ENCODE measurements at regions not wholly inside any gene's neighbourhood (a gene's known extent, or its start where the extent isn't known, plus 50 kb on each side); places are given as distances from the start of the nearest gene placed in this dataset.
"Not testable (repeated sequence)": the region's sequence is repeated elsewhere in the genome, so short reads cannot be mapped to it uniquely, and the experiment has no call there.

DNA sequence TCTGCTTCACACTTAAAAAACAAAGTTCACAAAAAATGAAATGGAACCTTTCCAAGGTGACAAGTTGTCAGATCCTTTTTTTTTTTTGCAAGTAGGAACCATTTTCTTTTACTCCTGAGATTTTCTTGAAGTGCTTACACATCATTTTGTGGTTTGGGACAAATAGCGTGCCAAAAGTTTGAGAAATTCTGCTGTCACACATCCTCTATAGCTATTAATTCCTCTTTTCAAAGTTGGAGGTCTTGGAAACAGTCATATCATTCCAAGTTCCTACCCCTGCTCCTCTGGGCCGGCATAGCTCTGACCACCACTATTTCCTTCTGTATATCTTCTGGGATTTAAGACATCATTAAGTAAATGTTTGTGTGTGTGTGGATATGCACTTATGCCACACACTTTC is 421.6 kb upstream of the SLC10A2 start:
- ATAC-seq (replicated peaks in 1 of 4) = no peak
- peaks cover 2 to 5% (median 2%) of the 10 kb centered on the region in 3 donors for H3K9me3 Mint-ChIP-seq

DNA sequence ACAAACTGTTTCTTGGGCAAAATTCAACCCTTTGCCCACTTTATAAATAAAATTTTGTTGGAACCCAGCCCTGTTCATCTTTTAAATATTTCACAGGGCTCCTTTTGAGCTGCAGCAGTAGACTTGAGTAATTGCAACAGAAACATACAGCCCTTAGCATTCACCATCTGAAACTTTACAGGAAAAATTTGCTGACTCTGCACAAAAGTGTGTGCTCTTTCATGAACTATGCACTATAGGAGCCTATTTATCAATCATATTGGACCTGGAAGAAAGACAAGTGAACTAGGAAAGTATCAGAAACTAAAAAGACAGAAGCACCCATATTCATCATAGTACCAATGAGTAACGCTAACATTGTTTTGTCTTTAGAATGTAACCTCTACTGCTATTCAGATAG is 406.9 kb upstream of the SLC10A2 start:
- whole genome bisulfite sequencing (ENCODE audit: insufficient coverage) = no CpG with 5 or more reads among the region's 1 CpG
- DNase-seq = no peak

More for the DNA sequence above, 421.6 kb upstream of the SLC10A2 start:
- Histone ChIP-seq H3K27ac (ENCODE audit: low read length) (no peak overlapping the region), H3K27me3 (replicated peaks in 1 of 2; ENCODE audit: control insufficient read depth in 2 of 2, extremely low read depth in 1 of 2, insufficient read depth in 2 of 2, low read length in 1 of 2) (no peaks in the 10 kb centered on the region), H3K9me3 (no peaks in the 10 kb centered on the region), H3K36me3 (ENCODE audit: control insufficient read depth in 2 of 2, extremely low read depth in 1 of 2, insufficient read depth in 1 of 2, low read length in 1 of 2) (no peaks in the 10 kb centered on the region), H3K4me3 (ENCODE audit: control insufficient read depth in 1 of 2, extremely low read depth in 1 of 2, low read length in 1 of 2) (no peak overlapping the region), H3K4me1 (ENCODE audit: control insufficient read depth in 1 of 2, extremely low read depth in 1 of 2, insufficient read depth in 2 of 2, low read length in 2 of 2) (no peaks in the 10 kb centered on the region)
- ChIA-PET POLR2A (no interaction called here), CTCF (no interaction called here)
- no CpG with 5 or more reads among the region's 2 CpGs for WGBS (ENCODE audit: insufficient coverage)
- Mint-ChIP-seq H3K4me3 (no peak overlapping the region), H3K27ac (no peak overlapping the region), H3K36me3 (no peaks in the 10 kb centered on the region), H3K4me1 (no peaks in the 10 kb centered on the region), H3K27me3 (no peaks in the 10 kb centered on the region)
- DNase-seq = no peak

DNA sequence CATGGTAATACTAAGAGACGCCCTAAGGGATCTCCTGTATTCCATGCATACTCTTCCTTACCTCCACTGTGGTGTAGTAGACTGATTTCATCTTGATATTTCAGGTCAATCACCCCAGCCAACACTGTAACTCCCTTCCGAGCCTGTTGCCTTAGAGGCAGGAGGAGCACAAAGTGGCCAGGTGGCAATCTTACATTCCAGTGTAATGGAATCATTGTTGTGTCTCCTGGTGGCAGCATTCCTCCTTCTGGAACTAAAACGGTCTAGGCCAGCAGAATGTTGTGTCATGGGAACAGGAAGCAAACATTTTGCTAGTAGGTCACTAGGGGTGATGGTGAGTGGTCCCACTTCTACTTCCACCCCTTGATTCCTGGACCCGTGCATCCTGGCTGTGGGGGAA is 405.7 kb upstream of the SLC10A2 start:
- Mint-ChIP-seq H3K27me3 (no peaks in the 10 kb centered on the region), H3K4me1 (no peaks in the 10 kb centered on the region), H3K27ac (no peak overlapping the region), H3K4me3 (no peak overlapping the region), H3K36me3 (no peaks in the 10 kb centered on the region), H3K9me3 (peaks cover 0 to 12% (median 6%) of the 10 kb centered on the region in 3 donors)
- Histone ChIP-seq H3K27me3 (replicated peaks in 1 of 2; ENCODE audit: control insufficient read depth in 2 of 2, extremely low read depth in 1 of 2, insufficient read depth in 2 of 2, low read length in 1 of 2) (no peaks in the 10 kb centered on the region), H3K4me1 (ENCODE audit: control insufficient read depth in 1 of 2, extremely low read depth in 1 of 2, insufficient read depth in 2 of 2, low read length in 2 of 2) (no peaks in the 10 kb centered on the region), H3K27ac (ENCODE audit: low read length) (no peak overlapping the region), H3K4me3 (ENCODE audit: control insufficient read depth in 1 of 2, extremely low read depth in 1 of 2, low read length in 1 of 2) (no peak overlapping the region), H3K9me3 (no peaks in the 10 kb centered on the region), H3K36me3 (ENCODE audit: control insufficient read depth in 2 of 2, extremely low read depth in 1 of 2, insufficient read depth in 1 of 2, low read length in 1 of 2) (no peaks in the 10 kb centered on the region)
- ATAC-seq (replicated peaks in 1 of 4) = no peak
- POLR2A ChIA-PET = no interaction called here
- DNase-seq = no peak
- WGBS (ENCODE audit: insufficient coverage) = no CpG with 5 or more reads among the region's 4 CpGs
- CTCF ChIA-PET = no interaction called here

More for the DNA sequence above, 406.9 kb upstream of the SLC10A2 start:
- Mint-ChIP-seq H3K27me3 (no peaks in the 10 kb centered on the region), H3K36me3 (no peaks in the 10 kb centered on the region), H3K9me3 (peaks cover 0 to 16% (median 10%) of the 10 kb centered on the region in 3 donors), H3K27ac (no peak overlapping the region), H3K4me1 (no peaks in the 10 kb centered on the region), H3K4me3 (no peak overlapping the region)
- Histone ChIP-seq H3K27me3 (replicated peaks in 1 of 2; ENCODE audit: control insufficient read depth in 2 of 2, extremely low read depth in 1 of 2, insufficient read depth in 2 of 2, low read length in 1 of 2) (no peaks in the 10 kb centered on the region), H3K27ac (ENCODE audit: low read length) (no peak overlapping the region), H3K4me3 (ENCODE audit: control insufficient read depth in 1 of 2, extremely low read depth in 1 of 2, low read length in 1 of 2) (no peak overlapping the region), H3K9me3 (no peaks in the 10 kb centered on the region), H3K36me3 (ENCODE audit: control insufficient read depth in 2 of 2, extremely low read depth in 1 of 2, insufficient read depth in 1 of 2, low read length in 1 of 2) (no peaks in the 10 kb centered on the region), H3K4me1 (ENCODE audit: control insufficient read depth in 1 of 2, extremely low read depth in 1 of 2, insufficient read depth in 2 of 2, low read length in 2 of 2) (no peaks in the 10 kb centered on the region)
- ATAC-seq (replicated peaks in 1 of 4) = no peak
- ChIA-PET POLR2A (no interaction called here), CTCF (no interaction called here)

DNA sequence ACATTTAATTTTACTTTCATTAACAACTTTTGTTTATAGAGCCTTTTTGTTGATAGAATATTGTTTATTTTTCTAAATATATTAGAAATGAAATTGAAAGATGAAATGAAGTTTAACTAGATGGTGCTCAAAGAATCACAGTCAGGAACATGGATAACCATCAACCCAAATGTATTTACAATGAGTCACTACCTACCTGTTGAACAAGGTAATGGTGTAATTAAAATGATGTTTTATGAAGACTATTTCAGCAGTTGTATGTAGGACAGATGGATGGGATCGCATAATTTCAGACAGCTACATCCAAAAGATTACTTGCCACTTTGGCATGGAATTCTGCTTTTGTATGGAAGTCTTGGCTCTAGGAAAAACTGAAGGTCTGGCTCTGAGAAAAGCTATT is 403.6 kb upstream of the SLC10A2 start:
- no peaks in the 10 kb centered on the region for H3K36me3 ChIP-seq (ENCODE audit: control insufficient read depth in 2 of 2, extremely low read depth in 1 of 2, insufficient read depth in 1 of 2, low read length in 1 of 2)
- no CpG with 5 or more reads among the region's 1 CpG for WGBS (ENCODE audit: insufficient coverage)
- H3K4me3 ChIP-seq (ENCODE audit: control insufficient read depth in 1 of 2, extremely low read depth in 1 of 2, low read length in 1 of 2) = no peak overlapping the region
- ChIA-PET CTCF (interaction anchor here in 1 of 2 donors (0.6 kb wide), 1 partner anchor 695 kb away, joined by 3 read pairs; no protein-coding TSS in a partner anchor), POLR2A (interaction anchor here (0.7 kb wide), 2 partner anchors 64 to 371 kb away, joined by 3 to 4 read pairs; no protein-coding TSS in a partner anchor)
- DNase-seq = no peak
- no peak overlapping the region for H3K27ac Mint-ChIP-seq
- ATAC-seq (replicated peaks in 1 of 4) = no peak
- no peaks in the 10 kb centered on the region for H3K4me1 Mint-ChIP-seq
- no peak overlapping the region for H3K27ac ChIP-seq (ENCODE audit: low read length)
- no peaks in the 10 kb centered on the region for H3K27me3 ChIP-seq (replicated peaks in 1 of 2; ENCODE audit: control insufficient read depth in 2 of 2, extremely low read depth in 1 of 2, insufficient read depth in 2 of 2, low read length in 1 of 2)
- H3K36me3 Mint-ChIP-seq = no peaks in the 10 kb centered on the region
- no peaks in the 10 kb centered on the region for H3K4me1 ChIP-seq (ENCODE audit: control insufficient read depth in 1 of 2, extremely low read depth in 1 of 2, insufficient read depth in 2 of 2, low read length in 2 of 2)
- H3K9me3 ChIP-seq = no peaks in the 10 kb centered on the region
- peaks cover 0 to 14% (median 0%) of the 10 kb centered on the region in 3 donors for H3K9me3 Mint-ChIP-seq
- no peaks in the 10 kb centered on the region for H3K27me3 Mint-ChIP-seq
- H3K4me3 Mint-ChIP-seq = no peak overlapping the region

DNA sequence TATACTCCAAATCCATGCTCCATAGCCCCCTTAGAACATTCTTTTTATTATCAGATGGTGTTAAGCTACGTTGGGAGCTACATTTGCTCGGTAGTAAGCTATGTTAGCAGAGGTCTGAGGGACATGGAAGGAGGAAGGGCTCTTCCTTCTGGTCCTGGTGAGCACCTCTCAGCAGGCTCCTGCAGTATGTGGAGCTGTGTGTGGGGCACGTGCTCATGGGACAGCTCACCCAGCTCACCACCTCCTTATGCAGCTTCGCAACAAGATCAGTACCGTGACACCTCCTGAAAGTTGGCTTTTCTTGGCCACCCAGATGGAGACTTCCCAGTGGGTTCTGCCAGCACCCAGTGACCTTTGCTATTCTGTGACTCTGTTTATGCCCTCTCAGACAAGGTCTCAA is 400.5 kb upstream of the SLC10A2 start:
- no peak overlapping the region for H3K4me3 Mint-ChIP-seq
- Histone ChIP-seq H3K36me3 (ENCODE audit: control insufficient read depth in 2 of 2, extremely low read depth in 1 of 2, insufficient read depth in 1 of 2, low read length in 1 of 2) (no peaks in the 10 kb centered on the region), H3K27me3 (replicated peaks in 1 of 2; ENCODE audit: control insufficient read depth in 2 of 2, extremely low read depth in 1 of 2, insufficient read depth in 2 of 2, low read length in 1 of 2) (no peaks in the 10 kb centered on the region), H3K9me3 (no peaks in the 10 kb centered on the region), H3K27ac (ENCODE audit: low read length) (no peak overlapping the region), H3K4me3 (ENCODE audit: control insufficient read depth in 1 of 2, extremely low read depth in 1 of 2, low read length in 1 of 2) (no peak overlapping the region), H3K4me1 (ENCODE audit: control insufficient read depth in 1 of 2, extremely low read depth in 1 of 2, insufficient read depth in 2 of 2, low read length in 2 of 2) (no peaks in the 10 kb centered on the region)
- ChIA-PET CTCF (no interaction called here), POLR2A (no interaction called here)
- H3K27ac Mint-ChIP-seq = no peak overlapping the region
- ATAC-seq (replicated peaks in 1 of 4) (no peak), DNase-seq (no peak)
- WGBS (ENCODE audit: insufficient coverage) = 73% methylated on average over 3 of the region's 5 CpGs
- H3K27me3 Mint-ChIP-seq = no peaks in the 10 kb centered on the region
- H3K9me3 Mint-ChIP-seq = peaks cover 0 to 13% (median 4%) of the 10 kb centered on the region in 3 donors
- H3K36me3 Mint-ChIP-seq = no peaks in the 10 kb centered on the region
- H3K4me1 Mint-ChIP-seq = no peaks in the 10 kb centered on the region

DNA sequence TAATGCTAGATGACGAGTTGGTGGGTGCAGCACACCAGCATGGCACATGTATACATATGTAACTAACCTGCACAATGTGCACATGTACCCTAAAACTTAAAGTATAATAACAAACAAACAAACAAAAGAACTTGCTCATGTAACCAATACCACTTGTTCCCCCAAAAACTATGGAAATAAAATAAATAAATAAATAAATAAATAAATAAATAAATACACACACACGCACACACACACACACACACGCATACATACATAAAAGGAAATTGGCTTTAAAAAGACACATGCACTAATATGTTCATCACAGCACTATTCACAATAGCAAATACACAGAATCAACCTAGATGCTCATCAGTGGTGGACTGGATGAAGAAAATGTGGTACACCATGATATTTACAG is 394.0 kb upstream of the SLC10A2 start:
- CTCF ChIA-PET; H3K4me1 Mint-ChIP-seq; H3K36me3 Mint-ChIP-seq; H3K27ac Mint-ChIP-seq; H3K4me3 Mint-ChIP-seq; H3K36me3 ChIP-seq (ENCODE audit: control insufficient read depth in 2 of 2, extremely low read depth in 1 of 2, insufficient read depth in 1 of 2, low read length in 1 of 2); POLR2A ChIA-PET; H3K27me3 Mint-ChIP-seq; H3K4me1 ChIP-seq (ENCODE audit: control insufficient read depth in 1 of 2, extremely low read depth in 1 of 2, insufficient read depth in 2 of 2, low read length in 2 of 2); H3K4me3 ChIP-seq (ENCODE audit: control insufficient read depth in 1 of 2, extremely low read depth in 1 of 2, low read length in 1 of 2); H3K9me3 ChIP-seq; H3K27ac ChIP-seq (ENCODE audit: low read length); DNase-seq; ATAC-seq (replicated peaks in 1 of 4); H3K27me3 ChIP-seq (replicated peaks in 1 of 2; ENCODE audit: control insufficient read depth in 2 of 2, extremely low read depth in 1 of 2, insufficient read depth in 2 of 2, low read length in 1 of 2): not testable (repeated sequence)
- H3K9me3 Mint-ChIP-seq = peaks cover 3 to 17% (median 4%) of the 10 kb centered on the region in 3 donors
- WGBS (ENCODE audit: insufficient coverage) = no CpG with 5 or more reads among the region's 3 CpGs

DNA sequence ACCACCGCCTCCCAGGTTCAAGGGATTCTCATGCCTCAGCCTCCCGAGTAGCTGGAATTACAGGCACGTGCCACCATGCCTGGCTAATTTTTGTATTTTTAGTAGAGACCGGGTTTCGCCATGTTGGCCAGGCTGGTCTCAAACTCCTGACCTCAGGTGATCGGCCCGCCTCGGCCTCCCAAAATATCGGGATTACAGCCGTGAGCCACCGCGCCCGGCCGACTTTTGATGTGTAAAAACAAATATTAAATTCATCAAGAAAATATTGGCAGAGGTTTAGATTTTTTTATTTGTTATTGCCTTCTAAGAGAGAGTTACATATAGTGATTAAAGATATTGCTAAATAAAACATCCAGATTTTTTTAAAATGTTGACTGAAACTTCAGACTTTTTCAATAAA is 390.8 kb upstream of the SLC10A2 start:
- H3K36me3 Mint-ChIP-seq; H3K27me3 Mint-ChIP-seq; H3K4me1 ChIP-seq (ENCODE audit: control insufficient read depth in 1 of 2, extremely low read depth in 1 of 2, insufficient read depth in 2 of 2, low read length in 2 of 2); POLR2A ChIA-PET; H3K4me3 ChIP-seq (ENCODE audit: control insufficient read depth in 1 of 2, extremely low read depth in 1 of 2, low read length in 1 of 2); DNase-seq; H3K27ac ChIP-seq (ENCODE audit: low read length); H3K4me1 Mint-ChIP-seq; H3K9me3 ChIP-seq; H3K27me3 ChIP-seq (replicated peaks in 1 of 2; ENCODE audit: control insufficient read depth in 2 of 2, extremely low read depth in 1 of 2, insufficient read depth in 2 of 2, low read length in 1 of 2); H3K36me3 ChIP-seq (ENCODE audit: control insufficient read depth in 2 of 2, extremely low read depth in 1 of 2, insufficient read depth in 1 of 2, low read length in 1 of 2); H3K27ac Mint-ChIP-seq; CTCF ChIA-PET; H3K4me3 Mint-ChIP-seq; ATAC-seq (replicated peaks in 1 of 4): not testable (repeated sequence)
- peaks cover 0 to 14% (median 7%) of the 10 kb centered on the region in 3 donors for H3K9me3 Mint-ChIP-seq
- WGBS (ENCODE audit: insufficient coverage) = 100% methylated on average over 1 of the region's 14 CpGs
